ENCODE measurements at regions not wholly inside any gene's neighbourhood (a gene's known extent, or its start where the extent isn't known, plus 50 kb on each side); places are given as distances from the start of the nearest gene placed in this dataset.

DNA sequence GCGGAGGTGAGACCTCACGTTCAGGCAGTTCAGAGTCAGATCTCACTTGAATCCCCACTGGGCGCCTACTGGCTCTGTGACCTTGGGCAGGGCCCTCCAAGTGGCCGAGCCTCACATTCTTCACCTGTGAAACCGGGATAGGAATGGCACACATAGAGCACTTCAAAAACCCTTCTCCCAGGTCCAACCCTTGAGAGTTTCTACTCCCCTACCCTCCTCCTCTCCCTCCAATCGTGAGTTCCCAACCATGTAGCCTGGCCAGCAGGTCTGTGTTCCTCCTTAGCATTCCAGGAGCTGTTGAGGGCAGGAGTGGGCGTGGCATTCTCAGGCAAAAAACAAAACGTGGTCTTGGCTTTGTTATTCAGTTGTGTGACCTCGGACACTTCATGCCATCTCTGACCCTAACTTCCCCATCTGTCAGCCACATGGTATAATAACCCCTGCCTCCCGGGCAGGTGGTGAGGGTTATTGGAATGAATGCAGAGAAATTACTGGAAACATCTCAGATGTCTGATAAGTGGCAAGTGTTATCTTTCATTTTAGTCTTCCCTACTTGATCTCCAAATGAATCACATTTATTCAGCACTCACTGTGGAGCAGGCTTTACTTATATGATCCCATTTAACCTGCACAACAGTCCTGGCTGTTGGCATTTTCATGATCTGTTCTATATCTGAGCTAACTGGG lies 112.8 kb upstream of the BOD1 start:
- TF ChIP-seq CREB1 (IDR thresholded peaks at IDR 0.05; ENCODE audit: low read depth) (no peak), TEAD4 (IDR thresholded peaks at IDR 0.05) (no peak), FOXM1 (IDR thresholded peaks at IDR 0.05; ENCODE audit: borderline replicate concordance, low read depth) (no peak), CEBPB (IDR thresholded peaks at IDR 0.05) (no peak), YY1 (IDR thresholded peaks at IDR 0.05; ENCODE audit: low read depth) (no peak), NFIC (IDR thresholded peaks at IDR 0.05) (no peak), EP300 (IDR thresholded peaks at IDR 0.05; ENCODE audit: borderline replicate concordance) (no peak), ZBTB7A (IDR thresholded peaks at IDR 0.05; ENCODE audit: low read depth) (no peak), REST (IDR thresholded peaks at IDR 0.05; ENCODE audit: low read depth) (no peak)
- TF ChIP-seq, protein P1, sequence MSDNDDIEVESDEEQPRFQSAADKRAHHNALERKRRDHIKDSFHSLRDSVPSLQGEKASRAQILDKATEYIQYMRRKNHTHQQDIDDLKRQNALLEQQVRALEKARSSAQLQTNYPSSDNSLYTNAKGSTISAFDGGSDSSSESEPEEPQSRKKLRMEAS (IDR thresholded peaks at IDR 0.05) = no peak
